ENCODE measurements at regions not wholly inside any gene's neighbourhood (a gene's known extent, or its start where the extent isn't known, plus 50 kb on each side); places are given as distances from the start of the nearest gene placed in this dataset.

DNA sequence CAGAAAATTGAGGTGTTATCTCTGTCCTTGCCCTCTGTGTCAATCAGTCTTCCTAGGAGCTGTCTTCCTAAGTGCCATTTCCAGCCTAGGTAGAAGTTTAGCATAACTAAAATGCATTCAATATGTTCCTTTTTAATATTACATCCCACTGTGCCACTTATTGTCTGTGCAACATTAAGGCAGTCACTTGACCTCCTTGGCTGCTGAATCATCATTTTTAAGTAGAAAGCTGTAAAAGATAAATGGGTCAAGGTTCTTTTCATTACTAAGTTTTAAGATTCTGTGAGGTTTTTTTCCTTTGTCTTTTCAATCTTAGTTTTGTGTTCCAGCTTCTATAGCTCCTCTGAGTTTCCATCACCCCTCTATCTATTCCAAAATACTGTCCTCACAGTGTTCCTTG, 371.9 kb upstream of the SOX9 start:
- H3K9me3 ChIP-seq (ENCODE audit: low read depth) = no peaks in the 10 kb centered on the region
- no peak overlapping the region for H3K27ac ChIP-seq
- H3K36me3 ChIP-seq (replicated peaks; ENCODE audit: insufficient read depth, low read depth) = no peaks in the 10 kb centered on the region
- DNase-seq (ENCODE audit: low spot score) = no peak
- H3K9me2 ChIP-seq (replicated peaks; ENCODE audit: insufficient read depth) = no peaks in the 10 kb centered on the region
- H2AFZ ChIP-seq = no peak overlapping the region
- no peak overlapping the region for H3K4me3 ChIP-seq
- no peaks in the 10 kb centered on the region for H4K20me1 ChIP-seq (ENCODE audit: insufficient read depth, poor library complexity, severe bottlenecking)
- no peaks in the 10 kb centered on the region for H3K79me2 ChIP-seq
- no peaks in the 10 kb centered on the region for H3K4me1 ChIP-seq (ENCODE audit: insufficient read depth)
- H3K27me3 ChIP-seq = no peaks in the 10 kb centered on the region
- H3K4me2 ChIP-seq = no peak overlapping the region
- no peak for TF ChIP-seq EZH2phosphoT487 (IDR thresholded peaks at IDR 0.05; ENCODE audit: low read depth, severe bottlenecking, unreplicated experiment)

DNA sequence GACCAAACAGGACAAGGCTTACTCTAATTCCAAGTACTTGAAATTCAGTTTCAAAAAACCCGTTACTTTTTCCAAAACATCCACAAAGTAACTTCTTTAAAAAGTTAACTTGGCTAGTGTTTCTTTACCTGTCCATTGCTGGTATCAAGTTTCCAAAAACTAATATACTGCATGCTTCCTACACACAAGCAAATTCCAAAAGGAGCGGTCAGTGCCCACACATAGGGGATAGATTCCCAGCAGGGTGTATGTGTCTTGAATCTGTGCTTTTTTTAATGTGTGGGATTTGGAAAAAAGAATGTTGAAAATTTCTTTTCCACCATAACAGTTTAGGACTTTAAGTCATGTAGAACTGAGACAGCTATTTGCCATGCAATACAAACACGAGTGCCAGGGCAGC, 367.8 kb upstream of the SOX9 start:
- Histone ChIP-seq H3K36me3 (replicated peaks; ENCODE audit: insufficient read depth, low read depth) (no peaks in the 10 kb centered on the region), H3K4me1 (ENCODE audit: insufficient read depth) (no peaks in the 10 kb centered on the region), H2AFZ (no peak overlapping the region), H3K9me3 (ENCODE audit: low read depth) (no peaks in the 10 kb centered on the region), H3K27me3 (no peaks in the 10 kb centered on the region), H3K27ac (no peak overlapping the region), H3K9me2 (replicated peaks; ENCODE audit: insufficient read depth) (no peaks in the 10 kb centered on the region), H3K79me2 (no peaks in the 10 kb centered on the region), H4K20me1 (ENCODE audit: insufficient read depth, poor library complexity, severe bottlenecking) (no peaks in the 10 kb centered on the region), H3K4me2 (no peak overlapping the region), H3K4me3 (no peak overlapping the region)
- no peak for DNase-seq (ENCODE audit: low spot score)
- TF ChIP-seq EZH2 (IDR thresholded peaks at IDR 0.05; ENCODE audit: borderline replicate concordance) (no peak), EZH2phosphoT487 (IDR thresholded peaks at IDR 0.05; ENCODE audit: low read depth, severe bottlenecking, unreplicated experiment) (no peak)
- TF ChIP-seq, protein P1, sequence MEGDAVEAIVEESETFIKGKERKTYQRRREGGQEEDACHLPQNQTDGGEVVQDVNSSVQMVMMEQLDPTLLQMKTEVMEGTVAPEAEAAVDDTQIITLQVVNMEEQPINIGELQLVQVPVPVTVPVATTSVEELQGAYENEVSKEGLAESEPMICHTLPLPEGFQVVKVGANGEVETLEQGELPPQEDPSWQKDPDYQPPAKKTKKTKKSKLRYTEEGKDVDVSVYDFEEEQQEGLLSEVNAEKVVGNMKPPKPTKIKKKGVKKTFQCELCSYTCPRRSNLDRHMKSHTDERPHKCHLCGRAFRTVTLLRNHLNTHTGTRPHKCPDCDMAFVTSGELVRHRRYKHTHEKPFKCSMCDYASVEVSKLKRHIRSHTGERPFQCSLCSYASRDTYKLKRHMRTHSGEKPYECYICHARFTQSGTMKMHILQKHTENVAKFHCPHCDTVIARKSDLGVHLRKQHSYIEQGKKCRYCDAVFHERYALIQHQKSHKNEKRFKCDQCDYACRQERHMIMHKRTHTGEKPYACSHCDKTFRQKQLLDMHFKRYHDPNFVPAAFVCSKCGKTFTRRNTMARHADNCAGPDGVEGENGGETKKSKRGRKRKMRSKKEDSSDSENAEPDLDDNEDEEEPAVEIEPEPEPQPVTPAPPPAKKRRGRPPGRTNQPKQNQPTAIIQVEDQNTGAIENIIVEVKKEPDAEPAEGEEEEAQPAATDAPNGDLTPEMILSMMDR (IDR thresholded peaks at IDR 0.05; ENCODE audit: poor library complexity) = no peak
- 90% methylated on average over 3 of the region's 3 CpGs for WGBS (ENCODE audit: low lambda C conversion rate, missing lambda C conversion rate)

DNA sequence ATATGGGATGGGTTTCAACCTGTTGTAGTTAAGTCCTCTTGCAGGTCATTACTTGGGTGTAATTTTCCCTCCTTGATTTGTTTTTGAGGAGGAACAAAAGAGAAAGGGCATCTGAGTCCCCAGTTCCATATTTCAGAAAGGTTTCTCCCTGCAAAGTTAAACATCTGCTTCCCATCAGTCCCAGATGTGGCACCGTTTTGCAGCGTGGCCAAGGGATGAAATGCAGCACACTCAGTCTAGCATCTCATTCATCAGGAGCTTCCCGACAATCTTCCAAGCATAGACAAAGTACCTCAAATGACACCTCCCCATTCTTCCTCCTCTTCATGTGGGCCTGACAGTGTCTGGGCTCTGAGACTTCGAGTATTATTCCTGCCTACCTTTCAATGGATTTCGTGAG, 363.7 kb upstream of the SOX9 start:
- Histone ChIP-seq H3K27ac (no peak overlapping the region), H3K79me2 (no peaks in the 10 kb centered on the region), H2AFZ (no peak overlapping the region), H4K20me1 (ENCODE audit: insufficient read depth, poor library complexity, severe bottlenecking) (no peaks in the 10 kb centered on the region), H3K4me1 (ENCODE audit: insufficient read depth) (no peaks in the 10 kb centered on the region), H3K36me3 (replicated peaks; ENCODE audit: insufficient read depth, low read depth) (no peaks in the 10 kb centered on the region), H3K9me3 (ENCODE audit: low read depth) (no peaks in the 10 kb centered on the region), H3K4me2 (no peak overlapping the region), H3K27me3 (no peaks in the 10 kb centered on the region), H3K4me3 (no peak overlapping the region), H3K9me2 (replicated peaks; ENCODE audit: insufficient read depth) (no peaks in the 10 kb centered on the region)
- DNase-seq (ENCODE audit: low spot score) = no peak
- WGBS (ENCODE audit: low lambda C conversion rate, missing lambda C conversion rate) = 70% methylated on average over 5 of the region's 5 CpGs
- TF ChIP-seq, protein P1 (IDR thresholded peaks at IDR 0.05; ENCODE audit: poor library complexity) = no peak
- no peak for TF ChIP-seq EZH2phosphoT487 (IDR thresholded peaks at IDR 0.05; ENCODE audit: low read depth, severe bottlenecking, unreplicated experiment)
- TF ChIP-seq EZH2 (IDR thresholded peaks at IDR 0.05; ENCODE audit: borderline replicate concordance) = no peak

DNA sequence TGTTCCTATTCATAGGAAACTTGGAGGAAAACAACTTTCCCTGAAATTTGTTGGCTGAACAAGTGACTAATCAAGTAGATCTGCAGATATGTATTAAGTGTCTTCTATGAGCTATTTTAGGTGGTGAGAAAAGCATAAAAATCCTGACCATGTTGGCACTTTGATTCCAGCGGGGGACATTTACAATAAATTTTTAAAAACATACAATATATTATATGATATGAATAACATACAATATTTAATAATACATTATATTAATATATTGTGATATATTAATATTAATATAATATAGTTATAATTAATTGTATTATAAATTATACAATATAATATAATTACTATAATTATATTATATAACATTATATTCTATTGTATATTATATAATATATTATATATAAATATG, 362.9 kb upstream of the SOX9 start:
- Histone ChIP-seq H3K9me2 (replicated peaks; ENCODE audit: insufficient read depth) (no peaks in the 10 kb centered on the region), H3K27ac (no peak overlapping the region), H3K4me2 (no peak overlapping the region), H3K4me1 (ENCODE audit: insufficient read depth) (no peaks in the 10 kb centered on the region), H4K20me1 (ENCODE audit: insufficient read depth, poor library complexity, severe bottlenecking) (no peaks in the 10 kb centered on the region), H3K9me3 (ENCODE audit: low read depth) (no peaks in the 10 kb centered on the region), H3K27me3 (no peaks in the 10 kb centered on the region), H3K4me3 (no peak overlapping the region), H2AFZ (no peak overlapping the region), H3K36me3 (replicated peaks; ENCODE audit: insufficient read depth, low read depth) (no peaks in the 10 kb centered on the region), H3K79me2 (no peaks in the 10 kb centered on the region)
- no peak for DNase-seq (ENCODE audit: low spot score)
- 100% methylated on average over 1 of the region's 1 CpG for WGBS (ENCODE audit: low lambda C conversion rate, missing lambda C conversion rate)
- TF ChIP-seq EZH2phosphoT487 (IDR thresholded peaks at IDR 0.05; ENCODE audit: low read depth, severe bottlenecking, unreplicated experiment) = no peak

All from hepatocyte (in vitro differentiated cells).